OCI-LY7 (cell line): ENCODE measurements at regions not wholly inside any gene's neighbourhood (a gene's known extent, or its start where the extent isn't known, plus 50 kb on each side); places are given as distances from the start of the nearest gene placed in this dataset.

Experiments
- EZH2phosphoT487 ChIP-seq: fragments of 200-600 bp; sonication (generic); IDR thresholded peaks from 2 replicates; pipeline ENCODE4 v1.6.1; 2018; ENCODE audit warnings: low read depth, borderline replicate concordance, mild to moderate bottlenecking, mixed run types, antibody characterized with exemption, low read length, moderate library complexity, mixed read lengths
- TF ChIP-seq, protein P1 (sequence below): fragments of 200-600 bp; sonication (generic); conservative IDR thresholded peaks from 2 replicates; pipeline ENCODE4 v1.5.1; 2014; ENCODE audit warnings: mild to moderate bottlenecking, antibody characterized with exemption, low read length, moderate library complexity, mixed read lengths

DNA sequence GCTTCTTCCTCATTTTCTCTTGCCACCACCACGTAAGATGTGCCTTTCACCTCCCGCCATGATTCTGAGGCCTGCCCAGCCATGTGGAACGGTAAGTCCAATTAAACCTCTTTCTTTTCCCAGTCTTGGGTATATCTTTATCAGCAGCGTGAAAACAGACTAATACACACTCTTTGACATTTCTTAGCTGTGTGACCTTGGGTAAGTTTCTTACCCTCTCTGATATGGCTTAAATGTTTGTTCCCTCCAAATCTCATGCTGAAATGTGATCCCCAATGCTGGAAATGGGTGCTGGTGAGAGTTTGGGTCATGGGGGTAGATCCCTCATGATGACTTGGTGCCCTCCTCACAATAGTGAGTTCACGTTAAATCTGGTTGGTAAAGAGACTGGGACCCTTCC lies 188.8 kb upstream of the IRX4 start:
- TF ChIP-seq, protein P1, sequence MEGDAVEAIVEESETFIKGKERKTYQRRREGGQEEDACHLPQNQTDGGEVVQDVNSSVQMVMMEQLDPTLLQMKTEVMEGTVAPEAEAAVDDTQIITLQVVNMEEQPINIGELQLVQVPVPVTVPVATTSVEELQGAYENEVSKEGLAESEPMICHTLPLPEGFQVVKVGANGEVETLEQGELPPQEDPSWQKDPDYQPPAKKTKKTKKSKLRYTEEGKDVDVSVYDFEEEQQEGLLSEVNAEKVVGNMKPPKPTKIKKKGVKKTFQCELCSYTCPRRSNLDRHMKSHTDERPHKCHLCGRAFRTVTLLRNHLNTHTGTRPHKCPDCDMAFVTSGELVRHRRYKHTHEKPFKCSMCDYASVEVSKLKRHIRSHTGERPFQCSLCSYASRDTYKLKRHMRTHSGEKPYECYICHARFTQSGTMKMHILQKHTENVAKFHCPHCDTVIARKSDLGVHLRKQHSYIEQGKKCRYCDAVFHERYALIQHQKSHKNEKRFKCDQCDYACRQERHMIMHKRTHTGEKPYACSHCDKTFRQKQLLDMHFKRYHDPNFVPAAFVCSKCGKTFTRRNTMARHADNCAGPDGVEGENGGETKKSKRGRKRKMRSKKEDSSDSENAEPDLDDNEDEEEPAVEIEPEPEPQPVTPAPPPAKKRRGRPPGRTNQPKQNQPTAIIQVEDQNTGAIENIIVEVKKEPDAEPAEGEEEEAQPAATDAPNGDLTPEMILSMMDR, result no peak
- no peak for TF ChIP-seq EZH2phosphoT487
